HuH-7.5 (cell line): ENCODE measurements at regions not wholly inside any gene's neighbourhood (a gene's known extent, or its start where the extent isn't known, plus 50 kb on each side); places are given as distances from the start of the nearest gene placed in this dataset.
"Not testable (repeated sequence)": the region's sequence is repeated elsewhere in the genome, so short reads cannot be mapped to it uniquely, and the experiment has no call there.

Source experiments
- DNase-seq: peaks from one replicate; pipeline ENCODE4 v3.0.0; 2011; ENCODE audit warnings: low spot score

DNA sequence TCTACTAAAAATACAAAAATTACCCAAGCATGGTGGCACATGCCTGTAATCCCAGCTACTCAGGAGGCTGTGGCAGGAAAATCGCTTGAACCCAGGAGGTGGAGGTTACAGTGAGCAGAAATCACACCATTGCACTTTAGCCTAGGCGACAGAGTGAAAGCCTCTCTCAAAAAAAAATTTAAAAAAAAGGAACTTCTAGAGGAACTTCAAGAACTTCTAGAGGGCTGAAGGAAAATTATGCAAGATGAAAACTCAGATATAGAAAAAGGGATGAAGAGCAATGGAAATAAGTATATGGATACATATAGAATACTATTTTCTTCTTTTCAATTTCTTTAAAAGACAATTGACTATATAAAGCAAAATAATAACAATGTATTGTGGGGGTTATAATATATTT, 51.2 kb upstream of the PRR5 start:
- no peak for DNase-seq

DNA sequence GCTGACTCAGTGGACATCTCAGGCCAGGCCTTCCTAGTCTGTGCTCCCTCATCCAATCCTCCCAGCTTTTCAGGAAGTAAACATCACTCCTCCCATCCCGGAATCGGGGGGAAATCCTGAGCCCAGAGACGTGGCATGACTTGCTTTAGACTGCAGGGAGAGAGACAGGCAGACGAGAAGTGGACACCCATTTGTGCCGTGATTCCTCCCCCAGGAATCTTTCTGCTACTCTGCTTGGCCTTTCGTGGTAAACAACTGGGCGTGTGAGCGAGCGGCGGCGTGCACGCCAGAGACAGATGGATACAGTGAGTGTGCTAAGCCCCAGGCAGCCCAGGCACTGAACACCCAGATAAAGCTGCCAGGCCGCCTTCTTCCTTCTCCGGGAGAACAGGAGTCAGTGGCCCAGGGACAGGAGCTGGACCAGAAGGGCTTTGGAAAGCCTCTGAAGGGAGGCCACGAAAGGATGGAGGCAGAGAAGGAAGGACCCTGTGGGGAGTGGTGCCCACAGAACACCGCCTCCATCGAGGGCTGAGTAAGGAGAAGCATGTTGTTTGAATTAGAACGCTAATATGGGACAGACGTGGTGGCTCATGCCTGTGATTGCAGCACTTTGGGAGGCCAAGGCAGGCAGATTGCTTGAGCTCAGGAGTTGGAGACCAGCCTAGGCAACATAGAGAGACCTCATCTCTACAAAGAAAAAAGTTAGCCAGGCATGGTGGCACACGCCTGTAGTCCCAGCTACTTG, 53.0 kb upstream of the PRR5 start:
- DNase-seq: no peak

DNA sequence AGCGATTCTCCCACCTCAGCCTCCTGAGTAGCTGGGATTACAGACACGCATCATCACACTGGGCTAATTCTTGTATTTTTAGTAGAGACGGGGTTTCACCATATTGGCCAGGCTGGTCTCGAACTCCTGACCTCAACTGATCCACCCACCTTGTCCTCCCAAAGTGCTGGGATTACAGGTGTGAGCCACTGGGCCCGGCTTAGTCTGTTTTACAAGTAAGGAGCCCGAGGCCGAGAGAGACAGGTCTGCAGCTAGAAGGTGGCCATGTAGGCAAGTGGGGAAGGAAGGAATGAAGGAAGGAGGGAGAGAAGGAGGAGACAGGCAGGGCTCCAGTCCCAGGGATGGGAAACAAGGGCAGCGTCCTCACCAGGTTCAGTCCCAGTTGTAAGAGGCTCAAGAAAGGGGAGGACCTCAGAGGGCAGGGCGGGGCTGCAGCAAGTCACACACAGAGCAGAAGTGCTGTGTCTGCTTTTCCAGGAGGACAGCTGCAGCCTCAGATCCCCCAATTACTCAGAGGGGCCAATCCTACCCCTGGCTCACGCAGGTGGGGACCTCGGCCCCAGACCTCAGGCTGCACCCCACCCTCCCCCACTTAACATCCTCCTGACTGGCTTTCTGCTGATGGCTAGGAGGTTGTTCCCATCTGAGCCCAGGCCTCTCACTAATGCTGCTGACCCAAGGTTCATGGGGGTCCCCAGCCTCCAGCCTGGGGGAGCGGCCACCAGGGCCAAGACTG, 53.8 kb upstream of the PRR5 start:
- DNase-seq: no peak

DNA sequence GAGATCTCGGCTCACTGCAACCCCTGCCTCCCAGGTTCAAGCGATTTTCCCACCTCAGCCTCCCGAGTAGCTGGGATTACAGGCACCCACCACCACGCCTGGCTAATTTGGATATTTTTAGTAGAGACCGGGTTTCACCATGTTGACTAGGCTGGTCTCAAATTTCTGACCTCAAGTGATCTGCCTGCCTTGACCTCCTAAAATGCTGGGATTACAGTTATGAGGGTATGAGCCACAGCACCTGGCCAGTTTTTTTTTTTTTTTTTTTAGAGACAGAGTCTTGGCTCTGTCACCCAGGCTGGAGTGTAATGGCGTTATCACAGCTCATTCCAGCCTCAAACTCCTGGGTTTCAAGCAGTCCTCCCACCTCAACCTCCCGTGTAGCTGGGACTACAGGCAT, 54.9 kb upstream of the PRR5 start:
- no peak for DNase-seq

DNA sequence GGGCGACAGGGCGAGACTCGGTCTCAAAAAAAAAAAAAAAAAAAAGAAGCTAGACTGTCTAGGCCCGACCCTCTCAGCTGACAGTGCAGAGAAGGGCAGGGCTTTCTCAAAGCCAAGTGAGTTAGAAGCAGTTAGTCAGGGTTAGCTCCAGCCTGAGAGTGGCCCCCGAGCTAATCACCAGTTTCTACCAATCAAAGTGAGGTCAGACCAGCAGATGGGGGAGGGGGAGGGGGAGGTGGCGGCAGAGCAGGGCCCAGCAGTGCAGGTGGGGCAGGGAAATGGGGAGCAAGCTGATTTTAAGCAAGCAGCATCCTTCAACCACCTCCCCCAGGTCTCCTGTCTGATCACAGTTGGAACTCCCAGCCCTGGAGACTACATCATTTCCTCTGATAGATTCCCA, 55.3 kb upstream of the PRR5 start:
- DNase-seq: no peak

DNA sequence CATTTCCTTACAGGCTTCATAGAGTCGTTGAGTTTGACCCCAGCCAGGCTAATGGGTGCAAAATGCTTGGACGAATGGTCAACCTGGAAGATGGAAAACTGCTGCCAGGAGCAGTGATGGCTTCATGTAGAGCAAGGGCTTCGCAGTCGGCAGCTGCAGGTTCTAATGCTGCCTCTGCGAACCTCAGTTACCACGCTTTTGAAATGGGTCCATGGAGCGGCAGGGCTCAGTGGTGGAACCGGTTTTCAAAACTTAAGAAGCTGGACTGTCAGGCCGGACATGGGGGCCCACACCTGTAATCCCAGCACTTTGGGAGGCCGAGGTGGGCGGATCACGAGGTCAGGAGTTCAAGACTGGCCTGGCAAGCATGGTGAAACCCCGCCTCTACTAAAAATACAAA, 55.9 kb upstream of the PRR5 start:
- DNase-seq: no peak

DNA sequence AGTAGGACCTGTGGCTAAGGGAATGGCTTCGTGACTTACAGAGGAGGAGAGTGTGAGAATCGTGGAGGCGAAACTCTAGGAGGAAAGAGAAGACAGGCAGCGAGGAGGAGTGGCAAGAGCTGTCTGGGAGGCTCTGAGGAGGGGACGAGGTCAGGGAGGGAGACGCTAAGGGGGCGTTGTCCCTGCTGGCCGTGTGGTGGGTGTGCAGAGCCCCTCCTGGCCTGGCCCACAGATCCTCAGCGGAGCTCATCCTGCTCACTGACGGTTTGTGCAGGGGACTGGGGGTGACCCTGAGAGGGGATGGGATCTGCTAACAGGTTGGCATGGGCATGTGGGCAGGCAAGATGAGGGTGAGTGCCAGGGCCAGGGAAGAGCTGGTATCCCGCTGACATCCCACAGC, 56.5 kb upstream of the PRR5 start:
- DNase-seq: no peak

DNA sequence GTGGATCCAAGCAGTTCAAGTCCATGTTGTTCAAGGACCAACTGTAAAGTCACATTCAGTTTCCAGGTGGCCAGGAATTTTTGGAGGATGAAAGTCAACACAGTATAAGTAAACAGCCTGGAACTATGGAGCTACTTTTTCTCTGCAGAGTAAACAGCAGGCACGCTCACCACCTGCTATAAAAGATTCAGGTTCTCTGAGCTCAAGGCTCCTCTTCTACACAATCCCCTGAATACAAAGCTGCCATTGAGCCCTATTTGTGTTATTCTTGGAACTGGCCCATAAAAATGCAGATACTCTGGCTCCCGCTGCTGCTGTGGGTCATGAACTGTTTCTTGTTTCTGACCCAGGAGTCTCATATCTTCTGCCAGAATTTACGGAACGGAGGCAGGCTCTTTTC, 56.9 kb upstream of the PRR5 start:
- DNase-seq: no peak

DNA sequence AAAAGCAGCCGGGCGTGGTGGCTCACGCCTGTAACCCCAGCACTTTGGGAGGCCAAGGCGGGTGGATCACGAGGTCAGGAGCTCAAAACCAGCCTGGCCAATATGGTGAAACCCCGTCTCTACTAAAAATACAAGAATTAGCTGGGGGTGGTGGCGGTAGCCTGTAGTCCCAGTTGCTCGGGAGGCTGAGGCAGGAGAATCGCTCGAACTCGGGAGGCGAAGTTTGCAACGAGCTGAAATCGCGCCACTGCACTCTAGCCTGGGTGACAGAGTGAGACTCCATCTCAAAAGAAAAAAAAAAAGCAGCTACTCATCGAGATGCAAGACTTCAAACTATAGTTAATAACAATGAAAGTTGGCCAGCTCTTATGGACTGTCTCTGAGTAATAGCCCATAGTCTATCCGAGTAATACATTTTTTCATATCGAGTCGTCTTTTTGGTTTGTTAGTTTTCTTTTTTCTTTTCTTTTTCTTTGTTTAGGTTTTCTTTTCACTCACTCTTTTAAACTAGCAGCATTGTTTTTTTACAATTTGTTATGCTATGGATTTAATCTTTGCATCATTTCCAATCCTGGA, 58.4 kb upstream of the PRR5 start:
- DNase-seq: not testable (repeated sequence)

DNA sequence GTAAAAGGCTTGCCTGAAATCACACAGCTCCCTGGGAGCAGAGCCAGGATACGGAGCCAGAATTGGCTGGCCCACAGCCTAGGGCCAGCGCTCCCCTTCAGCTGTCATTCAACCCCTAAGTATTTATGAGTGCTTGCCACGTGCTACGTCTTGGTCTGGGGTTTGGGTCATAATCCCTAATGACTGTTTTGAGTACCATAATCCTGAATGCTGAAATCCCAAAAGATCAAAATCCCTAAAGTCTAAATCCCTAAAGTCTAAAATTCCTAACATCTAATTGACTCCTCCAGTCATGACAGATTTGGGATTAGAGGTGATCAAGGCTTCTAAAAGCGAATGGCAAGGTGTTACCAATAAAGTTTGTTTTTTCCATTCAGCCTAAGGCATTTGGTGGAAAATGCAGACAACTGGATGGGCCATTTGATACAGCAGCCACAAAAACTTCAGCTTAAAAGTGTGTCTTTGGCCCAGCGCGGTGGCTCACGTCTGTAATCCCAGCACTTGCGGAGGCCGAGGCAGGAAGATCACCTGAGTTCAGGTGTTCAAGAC, 59.8 kb upstream of the PRR5 start:
- DNase-seq: no peak

DNA sequence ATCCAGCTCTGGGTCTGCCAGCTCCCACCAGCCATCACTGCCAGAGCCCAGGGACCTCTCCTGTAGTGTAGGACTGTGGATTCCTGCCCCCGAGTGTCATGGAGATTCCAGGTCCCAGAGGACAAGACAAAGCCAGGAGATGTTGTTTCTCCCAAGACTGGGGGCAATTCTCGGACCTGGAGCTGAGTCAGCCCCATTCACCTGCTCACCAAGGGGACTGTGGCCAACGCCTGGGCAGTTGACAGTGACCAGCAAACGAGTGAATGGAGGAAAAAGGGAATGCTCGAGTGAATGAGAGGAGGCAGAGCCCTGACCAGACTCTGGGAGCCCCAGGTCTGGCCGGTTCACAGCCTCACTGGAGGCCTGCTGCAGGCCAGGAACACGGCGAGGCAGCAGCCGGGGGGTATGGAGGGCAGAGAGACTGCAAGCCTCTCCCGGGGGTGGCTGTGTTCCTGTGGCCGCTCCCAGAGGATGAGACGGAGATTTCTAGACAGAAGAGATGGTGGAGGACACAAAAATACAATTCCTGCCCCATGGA, 61.3 kb upstream of the PRR5 start:
- no peak for DNase-seq

DNA sequence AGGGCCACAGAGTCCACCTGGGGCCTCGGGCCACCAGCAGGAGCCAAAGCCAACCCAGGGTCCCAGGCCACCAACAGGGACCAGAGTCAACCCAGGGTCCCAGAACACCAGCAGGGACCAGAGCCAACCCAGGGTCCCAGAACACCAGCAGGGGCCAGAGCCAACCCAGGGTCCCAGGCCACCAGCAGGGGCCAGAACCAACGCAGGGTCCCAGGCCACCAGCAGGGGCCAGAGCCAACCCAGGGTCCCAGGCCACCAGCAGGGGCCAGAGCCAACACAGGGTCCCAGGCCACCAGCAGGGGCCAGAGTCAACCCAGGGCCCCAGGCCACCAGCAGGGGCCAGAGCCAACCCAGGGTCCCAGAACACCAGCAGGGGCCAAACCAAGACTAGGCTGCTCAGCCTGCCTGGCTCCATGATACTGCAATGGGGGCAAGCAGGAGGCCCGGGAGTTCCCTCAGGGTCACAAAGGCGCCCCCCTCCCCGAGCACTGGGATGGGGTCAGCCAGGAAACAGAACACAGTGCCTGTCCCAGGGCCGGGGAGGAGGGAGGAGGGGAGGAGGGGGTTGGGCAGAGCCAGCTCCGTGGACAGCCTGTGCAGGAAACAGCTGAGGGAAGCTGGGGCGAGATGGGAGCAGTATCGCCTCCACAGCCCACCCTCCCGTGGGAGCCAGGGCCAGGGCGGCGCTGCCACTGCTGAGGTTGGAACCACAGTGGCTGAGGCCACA, 62.0 kb upstream of the PRR5 start:
- no peak for DNase-seq

DNA sequence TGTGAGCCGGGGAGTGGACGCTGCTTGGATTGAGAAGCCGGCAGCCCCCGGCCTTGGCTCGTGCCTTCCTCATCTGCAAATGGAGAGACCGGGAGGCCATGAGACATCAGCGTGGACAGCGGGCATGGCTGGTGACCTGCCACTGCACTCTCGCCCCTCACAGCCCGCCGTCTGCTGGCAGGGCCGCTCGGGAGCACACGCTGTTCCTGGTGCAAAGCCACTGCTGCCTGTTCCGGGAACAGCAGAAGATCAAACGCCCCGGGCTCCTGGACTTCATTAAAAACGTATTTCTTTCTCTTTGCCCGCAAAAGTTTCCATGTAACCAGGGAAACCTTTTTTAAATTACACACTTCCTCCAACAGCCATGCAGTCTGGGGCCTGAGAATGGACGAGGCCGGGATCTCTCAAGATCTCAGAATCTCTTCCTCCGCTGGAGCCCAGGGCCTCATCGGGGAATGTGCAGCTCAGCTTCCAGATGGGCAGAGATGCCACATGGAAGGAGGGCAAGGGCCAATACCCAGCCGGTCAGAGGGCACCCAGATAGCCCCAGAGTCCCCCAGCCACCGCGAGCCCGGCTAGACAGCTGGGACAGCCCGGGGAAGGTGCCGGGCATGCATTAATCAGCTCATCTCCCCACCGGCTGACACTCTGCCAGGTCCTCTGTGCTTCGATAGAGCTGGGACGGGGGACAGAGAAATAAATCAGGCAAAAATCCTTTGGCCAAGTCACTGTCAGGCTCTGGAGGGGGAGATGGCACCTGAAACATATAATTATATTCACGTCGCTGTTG, 62.8 kb upstream of the PRR5 start:
- no peak for DNase-seq

DNA sequence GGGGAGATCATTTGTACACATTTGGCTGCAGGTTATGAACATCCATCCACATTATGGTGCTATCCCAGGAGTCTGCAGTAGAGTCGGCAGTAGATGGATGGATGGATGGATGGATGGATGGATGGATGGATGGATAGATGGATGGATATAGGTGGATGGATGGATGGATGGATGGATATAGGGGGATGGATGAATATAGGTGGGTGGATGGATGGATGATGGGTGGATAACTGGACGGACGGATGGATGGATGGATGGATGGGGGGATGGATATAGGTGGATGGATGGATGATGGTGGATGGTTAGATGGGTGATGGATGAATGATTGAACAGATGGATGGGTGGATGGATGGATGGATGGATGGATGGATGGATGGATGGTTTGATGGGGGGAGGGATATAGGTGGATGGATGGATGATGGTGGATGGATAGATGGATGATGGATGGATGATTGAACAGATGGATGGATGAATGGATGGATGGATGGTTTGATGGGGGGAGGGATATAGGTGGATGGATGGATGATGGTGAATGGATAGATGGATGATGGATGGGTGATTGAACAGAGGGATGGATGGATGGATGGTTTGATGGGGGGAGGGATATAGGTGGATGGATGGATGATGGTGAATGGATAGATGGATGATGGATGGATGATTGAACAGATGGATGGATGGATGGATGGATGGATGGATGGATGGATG, 65.3 kb upstream of the PRR5 start:
- not testable (repeated sequence) for DNase-seq

DNA sequence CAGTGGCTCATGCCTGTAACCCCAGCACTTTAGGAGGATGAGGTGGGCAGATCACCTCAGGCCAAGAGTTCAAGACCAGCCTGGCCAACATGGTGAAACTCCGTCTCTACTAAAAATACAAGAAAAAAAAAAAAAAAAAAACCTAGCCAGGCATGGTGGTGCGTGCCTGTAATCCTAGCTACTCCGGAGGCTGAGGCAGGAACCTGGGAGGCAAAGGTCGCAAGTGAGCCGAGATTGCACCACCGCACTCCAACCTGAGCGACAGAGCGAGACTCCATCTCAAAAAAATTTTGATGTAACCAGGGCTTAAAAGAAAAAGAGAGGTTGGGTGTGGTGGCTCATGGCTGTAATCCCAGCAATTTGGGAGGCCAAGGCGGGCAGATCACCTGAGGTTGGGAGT, 66.4 kb upstream of the PRR5 start:
- not testable (repeated sequence) for DNase-seq

DNA sequence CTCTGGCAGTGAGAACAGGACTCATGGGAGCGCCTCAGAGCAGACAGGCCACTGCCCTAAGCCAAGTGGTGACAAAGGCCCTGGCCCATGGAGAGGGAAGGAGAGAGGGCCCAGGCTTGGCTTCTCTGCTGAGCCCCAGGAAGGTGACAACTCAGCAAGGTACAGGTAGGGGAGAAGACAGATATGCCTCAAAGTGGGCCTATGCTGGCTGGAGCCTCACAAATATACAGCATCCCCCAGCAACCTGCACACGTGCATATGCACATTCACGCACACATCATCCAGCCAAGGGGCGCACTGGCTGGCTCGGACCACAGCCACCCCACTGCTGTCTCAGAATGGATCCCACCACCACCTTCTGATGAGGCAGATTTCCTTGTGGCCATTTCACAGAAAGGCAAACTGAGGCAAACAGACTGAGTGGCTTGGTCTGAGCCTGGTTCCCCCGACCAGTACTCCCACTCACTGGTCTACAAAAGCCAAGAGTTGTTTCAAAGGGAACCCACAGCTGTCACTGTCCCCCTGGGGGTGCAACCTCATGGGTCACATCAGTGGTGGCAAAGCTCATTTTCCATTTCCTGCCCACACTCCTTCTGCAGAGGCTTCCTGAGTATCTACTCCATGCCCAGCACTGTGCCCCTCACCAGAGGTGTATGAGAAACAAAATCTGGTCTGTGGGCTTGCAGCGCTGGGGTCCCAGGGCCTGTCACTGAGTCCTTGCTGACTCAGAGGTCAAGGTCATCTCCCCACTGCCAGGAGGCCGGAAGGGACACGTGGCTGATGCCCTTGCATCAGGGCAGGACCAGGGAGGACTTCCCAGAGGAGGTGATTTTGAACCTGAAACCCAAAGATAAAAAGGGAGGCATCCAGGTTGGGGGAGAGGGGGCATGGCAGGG, 67.3 kb upstream of the PRR5 start:
- no peak for DNase-seq

DNA sequence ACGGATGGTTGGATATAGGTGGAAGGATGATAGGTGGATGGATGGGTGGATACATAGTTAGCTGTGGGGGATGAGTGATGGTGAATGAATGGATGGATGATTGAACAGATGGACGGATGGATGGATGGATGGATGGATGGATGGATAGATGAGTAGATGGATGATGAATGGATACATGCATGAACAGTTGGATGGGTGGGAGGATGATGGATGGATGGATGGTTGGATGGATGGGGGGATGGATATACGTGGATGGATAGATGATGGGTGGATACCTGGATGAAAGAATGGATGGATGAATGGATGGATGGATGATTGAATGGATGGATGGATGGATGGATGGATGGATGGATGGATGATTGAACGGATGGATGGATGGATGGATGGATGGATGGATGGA, 68.4 kb upstream of the PRR5 start:
- DNase-seq: no peak

DNA sequence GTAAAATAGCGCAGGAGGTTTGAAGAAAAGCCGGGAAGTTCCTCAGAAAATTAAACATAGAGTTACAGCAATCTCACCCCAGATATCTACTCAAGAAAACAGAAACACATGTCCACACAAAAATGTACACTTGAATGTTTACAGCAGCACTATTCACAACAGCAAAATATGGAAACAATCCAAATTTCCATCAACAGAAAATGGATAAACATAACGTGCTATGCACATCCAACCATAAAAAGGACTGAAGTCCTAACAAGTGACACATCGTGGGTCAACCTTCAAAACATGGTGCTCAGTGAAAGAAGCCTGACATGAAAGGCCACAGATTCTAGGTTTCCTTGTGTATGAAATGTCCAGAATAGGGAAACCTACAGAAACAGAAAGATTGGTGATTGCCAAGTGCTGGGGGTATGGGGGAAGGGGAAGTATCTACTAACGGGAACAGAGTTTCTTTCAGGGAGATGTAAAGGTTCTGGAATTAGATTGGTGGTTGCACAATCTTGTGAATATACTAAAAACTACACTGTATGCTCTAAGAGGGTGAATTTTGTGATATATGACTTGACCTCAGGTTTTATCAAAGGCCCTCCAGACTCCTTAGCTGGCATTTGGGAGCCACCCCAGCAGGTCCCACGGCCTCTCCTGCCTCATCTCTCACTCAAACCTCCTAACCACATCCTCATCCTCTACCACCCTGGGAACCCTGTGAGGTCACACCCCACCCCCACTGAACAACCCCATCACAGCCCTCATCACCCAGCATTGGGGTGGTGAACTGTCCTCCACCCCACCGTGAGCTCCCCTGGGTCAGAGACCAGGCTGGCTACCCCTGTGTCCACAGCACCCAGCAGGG, 69.2 kb upstream of the PRR5 start:
- DNase-seq: no peak

DNA sequence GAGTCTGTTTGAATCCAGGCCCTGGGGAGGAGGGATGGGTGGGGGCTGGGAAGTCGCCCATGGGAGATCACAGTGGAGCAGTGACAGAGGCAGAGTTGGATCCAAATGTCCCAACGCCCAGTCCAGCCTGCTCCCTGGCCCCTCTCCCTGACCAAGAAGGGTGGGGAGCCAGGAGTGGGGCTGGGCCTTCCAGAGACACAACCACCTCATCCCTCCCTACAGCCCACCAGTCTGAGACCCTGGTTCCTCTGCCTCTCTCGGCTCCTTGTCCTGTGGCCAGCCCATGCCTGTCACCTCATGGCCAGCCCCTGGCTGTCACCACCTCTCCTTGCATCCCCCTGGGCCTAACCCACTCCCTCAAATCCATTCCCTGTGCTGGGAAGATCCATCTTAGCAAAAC, 71.2 kb upstream of the PRR5 start:
- DNase-seq: no peak
